IPS-18c (cell line): ENCODE measurements at regions not wholly inside any gene's neighbourhood (a gene's known extent, or its start where the extent isn't known, plus 50 kb on each side); places are given as distances from the start of the nearest gene placed in this dataset.

Experiments used
- H3K4me3 ChIP-seq: 2 replicates; pipeline ENCODE4 v1.7.0; 2013; ENCODE audit warnings: low read depth, mild to moderate bottlenecking, low read length, moderate library complexity; ENCODE audit not compliant: insufficient read depth
- H3K9me3 ChIP-seq: one replicate; pipeline ENCODE4 v1.6.1; 2013; ENCODE audit warnings: mild to moderate bottlenecking, low read length, moderate library complexity; ENCODE audit not compliant: control insufficient read depth, insufficient read depth

DNA sequence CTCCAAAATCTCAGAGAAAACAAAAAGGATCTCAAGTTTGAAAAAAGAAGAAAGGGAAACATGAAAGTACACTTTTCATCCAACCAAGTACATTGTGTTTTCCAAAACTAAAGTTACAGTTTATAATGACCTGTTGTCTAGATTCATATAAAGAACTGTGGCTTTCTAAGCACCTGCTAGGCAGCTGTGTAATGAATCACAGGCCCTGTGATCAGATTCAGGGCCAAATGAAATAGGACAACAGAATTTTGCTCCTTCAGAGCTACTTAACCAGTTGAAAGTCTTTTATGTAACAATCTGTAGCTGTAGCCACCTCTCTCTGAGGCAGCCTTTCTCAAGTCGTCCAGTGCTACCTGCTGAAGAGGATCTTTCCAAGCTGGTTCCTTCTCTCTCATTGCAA lies 960.0 kb upstream of the RAG2 start:
- H3K9me3 ChIP-seq: no peaks in the 10 kb centered on the region

GRCh38 chr11:37552284-37552683 lies 954.2 kb upstream of the RAG2 start:
- no peaks in the 10 kb centered on the region for H3K9me3 ChIP-seq
- H3K4me3 ChIP-seq: no peak overlapping the region

More for the DNA sequence above, 960.0 kb upstream of the RAG2 start:
- H3K4me3 ChIP-seq: no peak overlapping the region

DNA sequence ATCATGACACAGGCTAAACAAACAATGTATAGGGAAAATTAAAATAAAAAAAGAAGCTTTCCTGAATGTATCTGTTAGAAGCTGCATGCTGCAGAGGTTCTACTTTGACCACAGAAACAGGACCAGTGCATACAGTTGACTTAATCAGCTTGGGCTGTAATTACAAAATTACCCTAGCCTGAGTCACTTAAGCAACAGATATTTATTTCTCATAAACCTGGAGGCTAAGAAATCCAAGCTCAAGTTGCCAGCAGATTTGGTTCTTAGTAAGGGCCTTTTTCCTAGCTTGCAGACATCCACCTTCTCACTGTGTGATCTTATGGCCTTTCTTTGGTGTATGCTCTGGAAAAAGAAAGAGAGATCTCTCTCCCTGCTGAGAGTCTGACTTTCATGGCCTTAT lies 946.5 kb upstream of the RAG2 start:
- Histone ChIP-seq H3K4me3 (no peak overlapping the region), H3K9me3 (peaks cover 4% of the 10 kb centered on the region)

DNA sequence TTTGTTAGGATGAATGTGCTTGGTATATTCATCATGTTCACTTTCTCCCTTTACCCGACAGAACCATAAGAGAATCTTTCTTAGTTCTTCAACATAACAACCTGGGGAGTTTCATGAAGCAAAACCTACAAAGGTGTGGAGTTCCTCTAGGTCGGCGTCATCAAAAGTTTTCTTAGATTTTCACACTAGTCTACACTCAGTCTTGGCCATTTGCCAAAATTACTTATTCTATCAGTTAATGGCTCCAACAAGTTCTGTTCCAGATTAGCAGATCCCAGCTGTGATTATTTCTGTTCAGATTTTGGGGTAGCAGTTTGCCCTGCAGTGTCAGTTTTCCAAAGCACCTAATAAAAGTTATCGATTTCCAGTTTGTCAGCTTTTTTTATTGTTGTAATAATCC lies 935.8 kb upstream of the RAG2 start:
- no peak overlapping the region for H3K4me3 ChIP-seq
- no peaks in the 10 kb centered on the region for H3K9me3 ChIP-seq

- no peak overlapping the region for H3K4me3 ChIP-seq
- H3K9me3 ChIP-seq: no peaks in the 10 kb centered on the region
These were observed 935.1 kb upstream of the RAG2 start for GRCh38 chr11:37533087-37533486.

DNA sequence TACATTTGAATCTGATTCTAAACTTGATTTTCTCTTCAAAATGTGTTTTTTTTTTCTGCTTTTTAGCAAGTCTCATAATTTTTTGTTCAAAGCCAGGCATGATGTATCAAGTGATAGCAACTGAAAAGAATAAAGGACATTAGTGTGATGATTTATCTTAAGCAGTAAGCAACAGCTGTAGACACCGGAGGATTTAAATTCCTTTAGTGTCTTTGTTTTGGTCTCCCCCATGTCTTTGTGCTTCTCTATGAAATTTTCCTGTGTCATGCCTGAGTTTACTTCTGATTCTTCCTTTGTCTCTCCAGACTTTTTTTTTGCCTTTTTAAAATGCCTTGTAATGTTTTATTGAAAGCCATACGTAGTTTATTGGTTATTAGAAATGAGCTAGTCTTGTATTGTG lies 934.2 kb upstream of the RAG2 start:
- Histone ChIP-seq H3K4me3 (no peak overlapping the region), H3K9me3 (no peaks in the 10 kb centered on the region)

DNA sequence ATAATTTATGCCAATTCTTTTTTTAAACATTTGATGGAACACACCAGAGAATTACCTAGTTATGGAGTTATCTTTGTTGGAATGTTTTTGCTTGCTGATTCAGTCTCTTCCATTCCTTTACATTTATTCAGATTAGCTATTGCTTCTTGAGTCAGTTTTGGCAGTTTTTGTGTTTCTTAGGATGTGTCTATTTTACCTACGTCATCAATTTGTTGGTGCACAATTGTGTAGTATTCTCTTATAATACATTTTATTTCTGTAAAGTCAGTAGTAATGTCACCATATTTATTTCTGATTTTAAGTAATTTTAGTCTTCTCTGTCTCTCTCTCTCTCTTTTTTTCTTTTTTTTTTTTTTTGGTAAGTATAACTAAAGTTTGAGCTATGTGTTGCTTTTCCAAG lies 929.5 kb upstream of the RAG2 start:
- H3K9me3 ChIP-seq: no peaks in the 10 kb centered on the region
- H3K4me3 ChIP-seq: no peak overlapping the region

DNA sequence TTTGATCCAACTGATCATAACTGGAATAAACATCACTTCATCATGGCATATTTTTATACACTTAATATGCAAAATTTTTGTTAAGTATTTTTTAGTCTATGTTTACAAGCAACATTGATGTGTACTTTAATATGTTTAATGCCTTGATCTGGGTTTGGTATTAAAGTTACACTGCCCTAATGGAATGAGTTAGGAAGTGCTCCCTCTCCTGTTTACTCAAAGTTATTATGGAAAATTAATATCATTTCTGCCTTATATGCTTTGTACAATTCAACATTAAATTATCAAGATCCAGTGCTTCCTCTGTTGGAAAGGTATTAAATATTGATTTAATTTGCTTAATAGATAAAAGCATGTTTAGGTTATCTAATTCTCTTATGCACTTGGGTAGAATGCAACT lies 927.3 kb upstream of the RAG2 start:
- H3K4me3 ChIP-seq: no peak overlapping the region

DNA sequence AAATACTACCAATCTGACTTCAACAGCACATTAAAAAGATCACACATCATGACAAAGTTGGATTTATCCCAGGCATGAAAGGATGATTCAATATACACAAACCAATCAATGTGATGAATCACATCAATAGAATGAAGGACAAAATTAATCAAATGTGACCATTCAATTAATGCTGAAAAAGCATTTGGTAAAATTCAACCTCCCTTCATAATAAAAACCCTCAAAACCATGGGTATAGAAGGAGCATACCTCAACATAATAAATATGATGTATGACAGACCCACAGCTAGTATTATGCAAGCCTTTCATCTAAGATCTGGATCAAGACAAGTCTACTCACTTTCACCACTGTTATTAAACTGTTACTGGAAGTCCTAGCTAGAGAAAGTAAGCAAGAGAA lies 921.7 kb upstream of the RAG2 start:
- Histone ChIP-seq H3K4me3 (no peak overlapping the region), H3K9me3 (no peaks in the 10 kb centered on the region)

More for the DNA sequence above, 927.3 kb upstream of the RAG2 start:
- H3K9me3 ChIP-seq: no peaks in the 10 kb centered on the region

- Histone ChIP-seq H3K9me3 (no peaks in the 10 kb centered on the region), H3K4me3 (no peak overlapping the region)
These were observed 914.2 kb upstream of the RAG2 start for GRCh38 chr11:37512156-37512780.

GRCh38 chr11:37511425-37511933 lies 913.4 kb upstream of the RAG2 start:
- Histone ChIP-seq H3K9me3 (no peaks in the 10 kb centered on the region), H3K4me3 (no peak overlapping the region)

DNA sequence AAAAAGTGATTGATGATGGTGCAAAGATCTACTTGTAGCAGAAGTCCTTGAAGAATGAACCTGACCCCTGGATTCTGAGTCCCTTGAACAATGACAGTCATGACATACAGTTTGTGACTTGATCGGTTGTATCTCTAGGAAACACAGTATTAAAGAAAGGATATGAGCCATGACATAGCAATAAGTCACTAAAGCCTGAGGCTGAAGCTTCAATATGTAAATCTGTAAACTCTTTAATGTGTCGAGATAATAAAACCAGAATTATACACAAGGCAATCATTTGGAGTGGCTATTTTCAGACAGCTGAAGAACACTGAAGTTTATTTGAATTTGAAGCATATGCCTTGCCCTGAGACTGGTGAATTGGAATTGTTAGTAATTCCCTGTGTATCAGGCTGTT lies 911.5 kb upstream of the RAG2 start:
- no peak overlapping the region for H3K4me3 ChIP-seq
- no peaks in the 10 kb centered on the region for H3K9me3 ChIP-seq

DNA sequence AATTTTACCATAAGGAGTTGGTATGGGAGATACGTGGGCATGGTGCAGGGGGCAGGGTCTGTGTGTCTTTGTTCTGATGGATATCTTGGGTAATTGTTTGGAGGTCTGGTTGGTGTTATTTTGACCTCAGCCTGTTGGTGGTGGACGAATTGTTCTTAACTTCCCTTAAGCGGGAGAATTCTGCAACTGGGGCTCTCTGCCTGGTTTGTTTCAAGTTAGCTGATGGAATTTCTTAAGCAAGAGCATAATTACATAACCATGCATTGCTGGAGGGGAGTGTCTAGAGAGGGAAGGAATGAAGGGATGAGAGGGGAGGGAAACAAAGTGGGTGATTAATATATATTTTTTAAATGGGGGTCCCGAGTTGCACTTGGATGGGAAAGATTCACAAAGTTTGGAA lies 908.5 kb upstream of the RAG2 start:
- H3K9me3 ChIP-seq: no peaks in the 10 kb centered on the region
- H3K4me3 ChIP-seq: no peak overlapping the region

- Histone ChIP-seq H3K9me3 (no peaks in the 10 kb centered on the region), H3K4me3 (no peak overlapping the region)
These were observed 907.4 kb upstream of the RAG2 start for GRCh38 chr11:37505406-37505805.

DNA sequence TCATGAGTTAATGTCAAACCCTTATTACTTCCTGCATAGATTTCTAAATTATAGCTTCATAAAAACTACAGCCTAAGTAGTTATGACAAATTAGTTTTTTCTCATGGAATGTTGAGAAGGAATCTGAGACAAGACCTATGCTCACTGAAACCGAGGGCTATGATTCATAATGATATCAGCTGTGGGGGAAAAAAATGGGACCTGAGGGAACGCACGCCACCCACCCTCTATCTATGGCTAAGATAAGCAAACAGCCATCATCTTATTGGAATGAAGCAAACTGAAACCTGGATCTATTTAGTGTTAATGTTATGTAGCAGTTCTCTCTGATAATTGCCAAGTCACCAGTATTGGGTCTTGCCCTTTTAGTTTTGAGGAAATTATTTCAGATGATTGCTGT lies 906.9 kb upstream of the RAG2 start:
- Histone ChIP-seq H3K9me3 (no peaks in the 10 kb centered on the region), H3K4me3 (no peak overlapping the region)

- Histone ChIP-seq H3K4me3 (no peak overlapping the region), H3K9me3 (no peaks in the 10 kb centered on the region)
These were observed 906.1 kb upstream of the RAG2 start for GRCh38 chr11:37504060-37504611.

DNA sequence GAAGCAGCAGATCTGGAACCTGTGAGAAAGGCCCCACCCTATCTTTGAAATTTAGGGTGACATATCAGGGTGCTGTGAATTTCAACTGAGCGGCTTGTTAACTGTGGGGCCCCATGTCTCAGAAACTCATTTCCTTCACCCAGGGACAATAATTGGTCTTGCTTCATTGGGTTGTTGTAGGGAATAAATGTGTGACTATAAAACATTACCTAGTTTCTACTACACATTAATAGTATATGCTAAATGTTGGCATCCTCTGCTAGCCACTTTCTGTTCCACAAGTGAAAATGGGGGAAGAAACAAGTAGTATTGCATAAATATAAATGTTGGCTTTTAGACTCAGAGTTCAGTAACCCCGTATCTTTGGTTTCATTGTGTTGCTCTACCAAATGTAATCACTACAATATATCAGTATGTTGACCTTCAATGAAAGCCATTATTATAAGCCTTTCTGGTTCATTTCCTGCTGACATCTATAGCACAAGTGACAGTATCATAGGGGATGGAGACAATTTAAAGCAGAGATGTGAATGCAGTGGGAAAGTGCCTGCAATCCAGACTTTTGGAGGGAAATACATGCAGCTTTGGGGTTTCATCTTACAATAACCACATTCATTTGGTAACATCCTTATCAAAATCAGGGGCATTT lies 905.5 kb upstream of the RAG2 start:
- H3K9me3 ChIP-seq: no peaks in the 10 kb centered on the region
- H3K4me3 ChIP-seq: no peak overlapping the region

DNA sequence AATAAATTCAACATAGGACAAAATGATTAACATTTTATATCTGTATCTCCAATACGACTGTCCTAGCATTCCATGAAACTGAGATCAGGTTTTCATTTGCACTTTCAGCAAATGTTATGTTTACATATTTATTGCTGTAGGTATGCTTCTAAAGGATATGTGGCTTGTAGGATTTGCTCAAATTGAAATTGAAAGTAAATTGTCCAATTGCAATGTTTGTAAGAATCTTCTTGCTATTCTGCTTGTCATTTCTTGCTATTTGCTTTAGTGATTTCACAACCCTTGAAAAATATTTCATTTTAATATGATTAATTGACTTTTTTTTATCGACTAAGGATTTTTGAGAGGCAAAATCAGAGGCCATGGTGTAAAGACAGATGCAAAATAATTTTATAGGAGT lies 904.2 kb upstream of the RAG2 start:
- Histone ChIP-seq H3K9me3 (no peaks in the 10 kb centered on the region), H3K4me3 (no peak overlapping the region)
